ENCODE measurements at regions not wholly inside any gene's neighbourhood (a gene's known extent, or its start where the extent isn't known, plus 50 kb on each side); places are given as distances from the start of the nearest gene placed in this dataset.

DNA sequence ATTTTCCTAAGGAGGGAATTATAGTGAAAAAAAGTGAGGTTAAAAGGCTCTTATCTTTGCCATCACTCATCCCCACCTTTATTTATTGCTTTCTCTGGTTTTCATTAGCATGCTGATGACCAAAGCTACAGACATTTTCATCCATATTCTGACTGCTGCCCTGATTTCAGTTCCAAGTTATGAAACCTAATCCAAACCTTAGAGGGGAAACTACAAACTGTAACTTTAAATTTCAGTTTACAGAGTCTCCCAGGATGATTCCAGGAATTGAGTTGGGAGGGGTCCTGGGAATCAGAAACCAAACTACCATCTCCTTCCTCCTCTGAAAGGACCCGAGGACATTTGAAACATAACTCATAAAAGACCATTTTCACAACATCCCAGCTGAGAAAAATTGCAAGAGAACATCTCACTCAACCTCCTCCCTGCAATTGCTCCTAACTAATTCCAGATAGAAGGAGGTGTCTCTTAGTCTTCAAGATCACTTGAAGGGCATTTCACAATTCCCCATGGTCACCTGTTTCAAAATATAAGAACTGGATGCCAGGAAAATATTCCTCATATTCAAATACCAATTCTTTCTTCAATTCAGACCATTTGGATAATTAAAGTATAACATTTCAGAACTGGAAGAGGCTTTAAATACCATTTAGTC, 520.6 kb downstream of the TNS1 start:
- DNase-seq, result no peak

- no peak for DNase-seq
Measured at GRCh38 chr2:217481577-217481976, 521.2 kb downstream of the TNS1 start.

- no peak for DNase-seq
Measured at GRCh38 chr2:217479566-217479965, 523.2 kb downstream of the TNS1 start.

DNA sequence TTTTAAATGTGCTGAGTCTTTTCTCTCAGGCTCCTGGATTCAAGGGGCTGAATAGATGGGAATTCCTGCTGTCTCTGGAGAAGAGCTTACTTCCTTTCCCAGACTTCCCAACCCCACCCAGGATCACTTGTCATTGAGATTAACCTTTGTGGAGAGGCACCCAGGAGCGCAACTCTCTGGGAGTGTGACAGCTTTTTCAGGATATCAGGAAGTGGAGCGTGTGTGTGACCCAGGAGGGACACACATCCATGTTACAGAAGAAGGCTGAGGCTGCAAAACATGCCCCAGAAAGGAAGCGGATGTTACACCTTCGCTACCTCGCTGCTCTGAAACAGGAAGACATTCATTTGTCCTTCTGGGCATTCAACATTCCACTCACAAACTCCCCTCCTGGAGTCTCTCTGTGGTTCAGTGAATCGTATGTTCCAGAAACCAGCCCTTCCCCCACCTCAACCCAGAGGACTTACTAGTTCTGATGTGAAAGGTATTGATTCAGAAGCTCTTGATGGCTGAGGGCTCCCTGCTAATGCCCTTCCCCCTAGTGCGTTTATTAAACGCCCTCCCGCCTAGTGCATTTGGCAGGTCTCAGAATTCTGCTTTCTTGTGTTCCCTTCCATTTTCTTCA, 523.9 kb downstream of the TNS1 start:
- DNase-seq, result no peak

DNA sequence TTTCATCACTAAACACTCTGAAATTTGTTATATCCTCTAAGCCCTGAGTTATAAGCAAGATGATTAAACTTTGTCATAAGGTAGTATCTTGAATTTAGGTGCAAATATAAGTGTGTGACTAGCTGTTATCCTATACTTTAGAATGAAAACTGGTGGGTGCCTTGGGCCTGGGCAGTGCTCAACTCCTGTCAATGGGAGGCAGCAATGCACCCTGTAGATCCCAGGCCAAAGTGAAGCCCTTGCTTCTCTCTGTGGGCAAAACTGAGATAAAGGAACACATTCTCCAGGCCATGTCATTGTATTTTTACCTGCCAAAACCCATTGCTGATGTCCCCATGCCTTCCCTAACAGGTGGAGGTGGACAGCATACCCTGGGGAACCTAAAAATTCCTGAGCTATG, 525.2 kb downstream of the TNS1 start:
- no peak for DNase-seq

- no peak for DNase-seq
Measured at GRCh38 chr2:217475791-217476190, 527.0 kb downstream of the TNS1 start.

- DNase-seq, result no peak
Measured at GRCh38 chr2:217475101-217475500, 527.7 kb downstream of the TNS1 start.

DNA sequence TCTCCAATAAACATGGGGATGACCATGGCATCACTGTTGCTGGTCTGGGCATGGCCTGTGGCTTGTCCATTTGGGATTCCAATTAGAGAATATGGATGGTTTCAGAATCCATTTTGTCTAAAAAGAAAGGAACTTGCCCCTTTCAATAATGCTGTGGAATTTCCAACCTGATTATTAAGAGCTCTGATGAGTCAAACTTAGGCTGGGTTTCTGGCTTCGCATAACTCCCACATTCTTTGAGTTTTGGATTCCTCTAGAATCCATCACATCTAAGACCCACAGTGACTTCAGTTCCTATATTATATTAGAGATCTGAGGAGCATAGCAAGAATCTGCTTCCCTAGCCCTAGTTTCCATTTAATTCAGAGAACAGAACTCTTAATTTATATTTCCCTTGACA, 531.5 kb downstream of the TNS1 start:
- DNase-seq, result no peak

- no peak for DNase-seq
Measured at GRCh38 chr2:217469203-217469810, 533.5 kb downstream of the TNS1 start.

DNA sequence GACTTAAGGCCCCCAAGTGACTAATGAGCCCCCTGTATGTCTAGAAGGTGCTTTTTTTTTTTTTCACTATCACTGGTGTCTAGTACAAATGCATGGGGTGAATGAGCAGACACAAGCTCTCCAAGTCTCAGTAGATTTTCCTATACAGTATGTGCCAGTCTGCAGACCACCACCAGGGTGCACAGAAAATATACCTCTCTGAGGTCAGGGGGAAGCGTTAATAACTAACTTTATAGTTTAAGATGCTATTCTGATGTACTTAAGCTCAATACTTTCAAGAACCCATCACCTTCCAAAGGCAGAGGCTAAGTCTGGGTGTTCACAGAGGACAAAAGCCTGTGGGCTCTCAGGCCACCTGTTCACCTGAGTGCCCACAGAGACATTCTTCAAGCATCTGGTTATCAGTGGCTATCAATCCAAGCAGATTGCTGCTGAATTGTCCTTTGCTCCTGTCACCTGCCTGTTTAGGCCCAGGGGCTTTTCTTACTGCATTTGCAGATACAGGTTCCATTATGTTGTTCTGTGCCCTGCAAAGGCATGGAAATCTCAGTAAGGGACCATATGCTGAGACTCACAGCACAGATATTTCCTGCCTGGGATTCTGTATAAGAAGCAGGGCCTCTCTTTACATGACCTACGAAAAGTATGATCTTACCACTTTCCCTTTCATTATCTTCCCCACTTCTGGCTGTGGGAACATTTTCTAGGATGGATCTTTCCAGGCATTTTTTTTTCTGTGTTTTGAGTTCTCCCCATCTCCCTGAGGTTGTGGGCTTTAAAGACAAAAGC, 534.6 kb downstream of the TNS1 start:
- DNase-seq, result no peak

DNA sequence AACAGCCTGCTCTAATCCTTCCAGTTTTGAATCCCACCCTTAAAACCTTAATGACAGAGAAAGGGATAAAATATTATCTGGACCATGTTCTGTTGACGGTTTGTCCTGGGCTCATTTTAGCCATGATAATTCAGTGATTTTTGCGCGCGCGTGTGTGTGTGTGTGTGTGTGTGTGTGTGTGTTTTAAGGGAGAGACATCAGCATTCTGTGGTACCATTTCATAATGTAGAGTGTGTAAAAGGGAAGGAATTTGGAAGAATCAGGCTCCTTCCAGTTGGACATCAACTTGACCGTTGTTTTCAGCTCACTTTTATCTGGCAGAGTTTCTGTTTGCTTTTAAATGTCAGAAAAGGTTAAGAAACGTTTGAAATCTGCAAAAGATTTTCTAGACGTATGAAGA, 535.5 kb downstream of the TNS1 start:
- DNase-seq, result no peak

DNA sequence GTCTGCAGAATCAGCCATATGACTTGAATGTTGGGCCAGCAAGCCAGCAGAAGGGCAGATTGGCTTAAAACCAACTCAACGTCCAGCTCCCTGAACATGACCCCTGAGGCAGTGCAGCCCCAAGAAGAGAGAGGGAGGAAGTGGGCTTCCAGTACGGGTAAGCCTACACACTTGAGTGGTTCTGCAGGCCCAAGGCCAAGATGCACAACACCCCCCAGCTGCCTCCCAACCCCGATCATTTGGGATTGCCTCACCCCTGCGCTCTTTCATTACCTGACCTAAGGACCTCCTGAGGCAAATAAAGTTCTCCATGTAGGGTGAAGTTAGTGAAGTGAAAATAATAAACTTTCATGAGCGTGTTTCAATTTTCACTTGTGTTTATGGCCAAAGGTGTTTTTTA, 536.0 kb downstream of the TNS1 start:
- no peak for DNase-seq

- no peak for DNase-seq
Measured at GRCh38 chr2:217466104-217466503, 536.7 kb downstream of the TNS1 start.

DNA sequence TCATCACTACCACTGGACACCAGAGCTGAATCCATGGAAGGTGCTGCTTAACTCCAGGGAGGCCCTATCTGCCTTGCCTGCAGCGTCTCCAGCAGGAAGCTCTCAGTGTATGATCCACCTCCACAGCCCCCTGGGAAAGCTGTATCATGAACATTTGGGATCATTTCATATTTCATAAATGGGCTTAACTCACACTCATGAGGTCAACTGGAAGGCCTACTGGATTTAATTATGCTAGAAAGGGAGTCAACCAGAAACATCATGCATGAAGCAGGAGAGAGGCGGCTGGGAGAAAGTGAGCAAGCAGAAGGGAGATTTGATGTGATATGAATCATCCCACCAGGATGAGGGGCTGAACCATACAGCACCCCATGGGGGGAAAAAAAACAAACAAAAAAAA, 537.7 kb downstream of the TNS1 start:
- DNase-seq, result no peak

- DNase-seq, result no peak
Measured at GRCh38 chr2:217463402-217464075, 539.3 kb downstream of the TNS1 start.

DNA sequence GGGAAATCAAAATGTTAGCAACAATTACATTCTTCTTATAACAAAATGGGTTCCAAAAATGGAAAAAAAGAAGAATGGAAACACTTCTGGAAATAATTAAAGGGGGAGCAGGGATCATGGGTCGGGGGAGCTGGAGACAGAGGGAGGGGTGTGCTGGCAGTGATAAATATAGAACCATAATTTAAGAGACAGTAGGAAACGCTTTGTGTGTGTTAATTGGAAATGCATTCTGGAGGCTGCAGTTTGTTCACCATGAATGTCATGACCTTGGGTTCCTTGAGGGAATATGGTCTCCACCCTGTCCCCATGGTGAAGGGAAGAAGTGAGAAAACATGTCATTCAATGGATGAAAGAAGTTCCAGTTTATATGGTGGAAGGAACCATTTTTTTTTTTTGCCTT, 540.7 kb downstream of the TNS1 start:
- no peak for DNase-seq

DNA sequence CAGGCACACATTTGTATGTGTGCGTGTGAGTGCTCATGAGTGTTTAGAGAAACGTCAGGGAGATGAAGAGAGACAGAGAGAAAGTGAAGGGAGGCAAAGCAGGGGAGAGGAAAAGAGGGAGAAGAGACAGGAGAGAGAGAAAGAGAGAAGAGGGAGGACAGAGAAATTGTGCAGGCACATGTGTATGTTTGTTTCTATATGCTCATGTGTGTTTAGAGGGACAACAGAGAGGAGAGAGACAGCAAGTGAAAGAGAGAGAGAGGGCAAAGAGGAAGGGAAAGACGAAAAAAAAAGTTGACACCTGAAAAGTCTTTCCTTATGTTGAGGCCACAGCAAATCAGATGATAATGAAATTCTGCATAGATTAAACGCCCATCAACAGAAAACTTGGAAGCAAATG, 541.1 kb downstream of the TNS1 start:
- no peak for DNase-seq

DNA sequence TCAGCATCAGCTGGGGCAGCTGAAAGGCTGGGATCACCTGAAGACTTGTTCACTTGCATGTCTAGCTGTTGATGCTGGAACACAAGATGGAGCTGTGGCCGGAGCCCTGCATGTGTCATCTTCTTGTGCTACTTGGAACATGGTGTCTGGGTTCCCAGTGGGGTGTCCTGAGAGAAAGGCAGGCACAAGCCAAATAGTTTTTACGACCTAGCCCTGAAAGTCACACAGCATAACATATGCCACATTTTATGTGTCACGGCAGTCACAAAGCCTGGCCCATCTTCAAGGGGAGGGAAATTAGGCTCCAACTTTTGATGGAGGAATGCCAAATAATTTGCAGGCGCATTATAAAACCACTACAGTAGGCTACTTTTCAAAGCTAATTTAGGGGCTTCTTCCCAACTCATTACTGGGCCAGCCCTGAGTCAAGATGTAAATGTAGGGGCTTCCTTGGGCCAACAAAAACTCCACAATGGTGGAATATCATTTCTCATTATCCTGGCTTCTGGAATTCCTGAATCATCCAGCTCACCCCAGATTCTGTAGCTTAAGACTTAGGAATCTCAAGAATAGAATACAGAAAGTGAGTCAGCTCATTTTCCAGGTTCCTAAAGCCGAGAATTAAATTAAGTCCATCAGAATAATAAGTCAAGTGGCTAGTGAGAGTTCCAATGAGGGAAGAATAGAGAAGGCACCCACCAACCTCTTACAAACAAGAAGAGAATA, 543.0 kb downstream of the TNS1 start:
- DNase-seq, result no peak

DNA sequence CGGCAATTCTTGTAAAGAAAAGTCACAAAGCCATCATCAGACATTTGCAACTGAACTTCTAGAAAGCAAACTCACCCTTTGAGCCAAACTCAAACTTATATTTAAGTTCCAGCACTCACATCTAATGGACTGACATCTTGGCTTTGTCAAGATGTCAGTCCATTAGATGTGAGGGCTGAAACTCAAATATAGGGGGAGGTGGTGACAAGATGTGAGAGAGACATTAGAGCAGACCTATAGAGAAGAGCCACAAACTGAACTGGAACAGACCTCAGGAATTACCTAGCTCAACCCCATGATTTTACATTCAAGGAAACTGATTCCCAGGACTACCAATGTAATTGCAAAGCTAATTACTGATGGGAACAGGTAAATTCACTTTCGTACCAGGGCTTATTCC, 543.8 kb downstream of the TNS1 start:
- DNase-seq, result no peak

- no peak for DNase-seq
Measured at GRCh38 chr2:217456016-217456415, 546.8 kb downstream of the TNS1 start.

- DNase-seq, result no peak
Measured at GRCh38 chr2:217452928-217453327, 549.9 kb downstream of the TNS1 start.
